NCI-H2227 treated with DMSO at 0.1 percent for 48 hours (cell line): ENCODE measurements at regions not wholly inside any gene's neighbourhood (a gene's known extent, or its start where the extent isn't known, plus 50 kb on each side); places are given as distances from the start of the nearest gene placed in this dataset.
"Not testable (repeated sequence)": the region's sequence is repeated elsewhere in the genome, so short reads cannot be mapped to it uniquely, and the experiment has no call there.

Experiments
- DNase-seq: peaks from one replicate; lab custom pipeline; 2025; lab: John Stamatoyannopoulos, UW

GRCh38 chr7:131081308-131081707 is 246.4 kb upstream of the MKLN1 start:
- no peak for DNase-seq

- no peak for DNase-seq
Measured at GRCh38 chr7:131083781-131084180, 243.9 kb upstream of the MKLN1 start.

- not testable (repeated sequence) for DNase-seq
Measured at GRCh38 chr7:131084336-131084735, 243.3 kb upstream of the MKLN1 start.

- no peak for DNase-seq
Measured at GRCh38 chr7:131087756-131088658, 239.7 kb upstream of the MKLN1 start.

GRCh38 chr7:131090188-131090587 is 237.5 kb upstream of the MKLN1 start:
- no peak for DNase-seq

GRCh38 chr7:131090886-131091692 is 236.6 kb upstream of the MKLN1 start:
- no peak for DNase-seq

GRCh38 chr7:131094685-131095084 is 233.0 kb upstream of the MKLN1 start:
- DNase-seq = no peak

- no peak for DNase-seq
Measured at GRCh38 chr7:131095346-131095745, 232.3 kb upstream of the MKLN1 start.

- no peak for DNase-seq
Measured at GRCh38 chr7:131096267-131096927, 231.3 kb upstream of the MKLN1 start.

- no peak for DNase-seq
Measured at GRCh38 chr7:131097662-131098376, 229.9 kb upstream of the MKLN1 start.

GRCh38 chr7:131098527-131098926 is 229.1 kb upstream of the MKLN1 start:
- no peak for DNase-seq

GRCh38 chr7:131100357-131101054 is 227.2 kb upstream of the MKLN1 start:
- no peak for DNase-seq

GRCh38 chr7:131103997-131104396 is 223.7 kb upstream of the MKLN1 start:
- DNase-seq = no peak

- no peak for DNase-seq
Measured at GRCh38 chr7:131104596-131105293, 222.9 kb upstream of the MKLN1 start.

- no peak for DNase-seq
Measured at GRCh38 chr7:131105294-131105798, 222.3 kb upstream of the MKLN1 start.

GRCh38 chr7:131105799-131106680 is 221.6 kb upstream of the MKLN1 start:
- peak; percentile 21 for DNase-seq

- no peak for DNase-seq
Measured at GRCh38 chr7:131106681-131107336, 220.9 kb upstream of the MKLN1 start.

- DNase-seq = peak; percentile 63
Measured at GRCh38 chr7:131107337-131108211, 220.1 kb upstream of the MKLN1 start.
